ENCODE measurements at regions not wholly inside any gene's neighbourhood (a gene's known extent, or its start where the extent isn't known, plus 50 kb on each side); places are given as distances from the start of the nearest gene placed in this dataset.
"Not testable (repeated sequence)": the region's sequence is repeated elsewhere in the genome, so short reads cannot be mapped to it uniquely, and the experiment has no call there.

- DNase-seq = no peak
These were observed 717.1 kb downstream of the SEMA5A start for GRCh38 chr5:8828596-8829322.

- DNase-seq = no peak
These were observed 716.4 kb downstream of the SEMA5A start for GRCh38 chr5:8829323-8830029.

- DNase-seq = no peak
These were observed 714.6 kb downstream of the SEMA5A start for GRCh38 chr5:8831251-8831650.

GRCh38 chr5:8831854-8832253 is 714.0 kb downstream of the SEMA5A start:
- no peak for DNase-seq

- no peak for DNase-seq
These were observed 706.4 kb downstream of the SEMA5A start for GRCh38 chr5:8839361-8840055.

- DNase-seq = no peak
These were observed 705.6 kb downstream of the SEMA5A start for GRCh38 chr5:8840237-8840636.

GRCh38 chr5:8840746-8841145 is 705.1 kb downstream of the SEMA5A start:
- DNase-seq = not testable (repeated sequence)

GRCh38 chr5:8842971-8843551 is 702.8 kb downstream of the SEMA5A start:
- DNase-seq = no peak

GRCh38 chr5:8843771-8844170 is 702.1 kb downstream of the SEMA5A start:
- no peak for DNase-seq

- DNase-seq = no peak
These were observed 701.7 kb downstream of the SEMA5A start for GRCh38 chr5:8844206-8844605.

- no peak for DNase-seq
These were observed 701.0 kb downstream of the SEMA5A start for GRCh38 chr5:8844847-8845246.

- DNase-seq = no peak
These were observed 700.6 kb downstream of the SEMA5A start for GRCh38 chr5:8845296-8845695.

- no peak for DNase-seq
These were observed 697.5 kb downstream of the SEMA5A start for GRCh38 chr5:8848366-8848765.

GRCh38 chr5:8848997-8849594 is 696.8 kb downstream of the SEMA5A start:
- no peak for DNase-seq

GRCh38 chr5:8851101-8851500 is 694.8 kb downstream of the SEMA5A start:
- DNase-seq = no peak

- DNase-seq = no peak
These were observed 688.8 kb downstream of the SEMA5A start for GRCh38 chr5:8857051-8857450.

GRCh38 chr5:8861764-8862163 is 684.1 kb downstream of the SEMA5A start:
- no peak for DNase-seq

GRCh38 chr5:8864053-8864452 is 681.8 kb downstream of the SEMA5A start:
- DNase-seq = no peak

- DNase-seq = no peak
These were observed 680.6 kb downstream of the SEMA5A start for GRCh38 chr5:8865266-8865665.

- DNase-seq = no peak
These were observed 680.0 kb downstream of the SEMA5A start for GRCh38 chr5:8865686-8866374.

GRCh38 chr5:8868283-8868682 is 677.6 kb downstream of the SEMA5A start:
- DNase-seq = no peak

GRCh38 chr5:8869932-8870331 is 675.9 kb downstream of the SEMA5A start:
- DNase-seq = no peak

Measured in CD4-positive, alpha-beta T cell treated with Interleukin-4 for 4 hours (primary cell).